ENCODE measurements at regions not wholly inside any gene's neighbourhood (a gene's known extent, or its start where the extent isn't known, plus 50 kb on each side); places are given as distances from the start of the nearest gene placed in this dataset.

DNA sequence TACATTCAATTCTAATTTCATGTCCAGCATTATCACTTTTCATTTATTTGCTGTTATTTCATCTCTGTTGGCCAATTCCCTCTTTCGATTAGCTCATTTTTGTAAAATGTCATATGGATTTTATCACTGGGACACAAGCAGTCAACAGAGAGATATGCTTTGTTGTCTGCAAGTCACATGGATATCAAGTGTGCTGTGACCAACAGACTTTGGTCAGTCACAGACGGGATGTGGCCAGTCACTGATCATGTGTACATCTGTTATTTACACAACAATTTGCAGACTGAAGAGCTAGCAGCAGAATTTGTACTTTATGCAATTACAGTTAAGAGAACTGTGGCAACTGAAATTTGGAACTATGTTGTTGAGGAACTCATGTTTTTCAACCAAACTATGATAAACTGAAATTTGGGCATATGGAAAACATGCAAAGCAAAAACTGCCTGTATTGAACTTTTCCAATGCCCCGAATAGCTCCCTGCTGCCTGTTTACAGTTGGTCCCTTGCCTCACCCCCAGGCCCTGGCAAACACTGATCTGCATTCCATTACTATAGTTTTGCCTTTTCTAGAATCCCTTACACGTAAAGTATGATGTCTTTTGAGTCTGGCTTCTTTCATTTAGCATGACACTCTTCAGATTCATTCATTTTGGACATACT lies 104.4 kb downstream of the RPL22L1 start:
- TF ChIP-seq, protein P1, sequence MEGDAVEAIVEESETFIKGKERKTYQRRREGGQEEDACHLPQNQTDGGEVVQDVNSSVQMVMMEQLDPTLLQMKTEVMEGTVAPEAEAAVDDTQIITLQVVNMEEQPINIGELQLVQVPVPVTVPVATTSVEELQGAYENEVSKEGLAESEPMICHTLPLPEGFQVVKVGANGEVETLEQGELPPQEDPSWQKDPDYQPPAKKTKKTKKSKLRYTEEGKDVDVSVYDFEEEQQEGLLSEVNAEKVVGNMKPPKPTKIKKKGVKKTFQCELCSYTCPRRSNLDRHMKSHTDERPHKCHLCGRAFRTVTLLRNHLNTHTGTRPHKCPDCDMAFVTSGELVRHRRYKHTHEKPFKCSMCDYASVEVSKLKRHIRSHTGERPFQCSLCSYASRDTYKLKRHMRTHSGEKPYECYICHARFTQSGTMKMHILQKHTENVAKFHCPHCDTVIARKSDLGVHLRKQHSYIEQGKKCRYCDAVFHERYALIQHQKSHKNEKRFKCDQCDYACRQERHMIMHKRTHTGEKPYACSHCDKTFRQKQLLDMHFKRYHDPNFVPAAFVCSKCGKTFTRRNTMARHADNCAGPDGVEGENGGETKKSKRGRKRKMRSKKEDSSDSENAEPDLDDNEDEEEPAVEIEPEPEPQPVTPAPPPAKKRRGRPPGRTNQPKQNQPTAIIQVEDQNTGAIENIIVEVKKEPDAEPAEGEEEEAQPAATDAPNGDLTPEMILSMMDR (conservative IDR thresholded peaks at IDR 0.05; ENCODE audit: low read length), result no peak
- TF ChIP-seq EZH2phosphoT487 (IDR thresholded peaks at IDR 0.05; ENCODE audit: borderline replicate concordance, low read depth, low read length), result no peak

Data from OCI-LY7 (cell line).